Breast epithelium (tissue), 4 donors: ENCODE measurements at regions not wholly inside any gene's neighbourhood (a gene's known extent, or its start where the extent isn't known, plus 50 kb on each side); places are given as distances from the start of the nearest gene placed in this dataset.

Source experiments
- DNase-seq, 2 donors: peaks; one replicate each; pipeline ENCODE4 v3.0.0-alpha.2; 2019; ENCODE audit warnings: low spot score in 2 of 2
- H3K27ac ChIP-seq, 2 donors: fragments of 200-600 bp; sonication (generic) in 1 of 2; one replicate each; pipeline ENCODE4 v1.5.1; 2016 to 2019; ENCODE audit warnings: mild to moderate bottlenecking in 1 of 2
- H3K27me3 ChIP-seq, 2 donors: fragments of 200-600 bp; sonication (generic) in 1 of 2; one replicate each; pipeline versions ENCODE4 v1.5.1 to v1.6.0; 2017 to 2019; ENCODE audit warnings: control low read depth in 1 of 2, mild to moderate bottlenecking in 1 of 2
- H3K36me3 ChIP-seq: fragments of 200-600 bp; one replicate; pipeline ENCODE4 v1.5.1; 2019
- H3K4me1 ChIP-seq, 2 donors: fragments of 200-600 bp; sonication (generic); one replicate each; pipeline ENCODE4 v1.5.1; 2016 to 2019; ENCODE audit warnings: control low read depth in 1 of 2
- H3K4me3 ChIP-seq, 3 donors: fragments of 200-600 bp; sonication (generic); 1 replicate in 2 of 3; 2 replicates in 1 of 3; pipeline ENCODE4 v1.5.1; 2016 to 2019; ENCODE audit warnings: mild to moderate bottlenecking in 3 of 3, moderate library complexity in 2 of 3
- H3K9me3 ChIP-seq, 2 donors: fragments of 200-600 bp; sonication (generic) in 1 of 2; one replicate each; pipeline ENCODE4 v1.5.1; 2016 to 2019; ENCODE audit warnings: control low read depth in 1 of 2
- POLR2A ChIP-seq: fragments of 450-650 bp; IDR thresholded peaks from one replicate; pipeline ENCODE4 v1.6.1; 2016; ENCODE audit warnings: antibody characterized with exemption, mild to moderate bottlenecking, moderate library complexity
- POLR2AphosphoS5 ChIP-seq, 3 donors: sonication (generic); formaldehyde crosslinking; IDR thresholded peaks; one replicate each; pipeline ENCODE4 v1.6.1; 2017; ENCODE audit warnings: antibody characterized with exemption in 3 of 3
- intact Hi-C: fragments of 100-400 bp; cut with DNase I; formaldehyde crosslinking; loops from one replicate; pipeline ENCODE4 v1.15.1; 2023; ENCODE audit warnings: low total_unique reads
- TF ChIP-seq, protein P1 (sequence below), 3 donors: fragments of 450-650 bp; IDR thresholded peaks; one replicate each; pipeline ENCODE4 v1.5.1; 2016 to 2017; ENCODE audit warnings: antibody characterized with exemption in 3 of 3, mild to moderate bottlenecking in 3 of 3, moderate library complexity in 3 of 3

DNA sequence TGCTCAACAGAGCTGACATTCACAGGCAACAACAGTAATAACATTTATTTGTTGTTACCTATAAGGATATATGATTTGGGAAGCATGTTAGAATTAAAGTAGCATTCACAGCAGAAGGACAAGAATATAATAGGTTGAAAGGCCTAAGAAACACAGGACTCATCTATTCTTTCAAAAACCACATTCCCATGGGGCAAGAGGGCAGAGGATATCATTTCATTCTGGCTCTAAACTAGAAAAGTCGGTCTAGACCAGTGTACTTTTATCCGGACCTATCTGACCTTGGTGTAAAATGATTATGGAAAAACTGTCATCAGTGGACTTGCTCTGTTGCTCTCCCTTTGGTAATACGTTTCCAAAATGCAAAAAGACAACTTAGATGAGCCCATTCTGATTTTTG lies 914.7 kb upstream of the CITED2 start:
- intact Hi-C loops, result no loop called here
- Histone ChIP-seq H3K9me3 (no peaks in the 10 kb centered on the region), H3K27me3 (no peaks in the 10 kb centered on the region), H3K4me3 (no peak overlapping the region), H3K27ac (no peak overlapping the region), H3K4me1 (no peaks in the 10 kb centered on the region), H3K36me3 (no peaks in the 10 kb centered on the region)
- TF ChIP-seq POLR2A, result no peak
- no peak for TF ChIP-seq POLR2AphosphoS5 (IDR thresholded peaks at IDR 0.05)
- TF ChIP-seq, protein P1, sequence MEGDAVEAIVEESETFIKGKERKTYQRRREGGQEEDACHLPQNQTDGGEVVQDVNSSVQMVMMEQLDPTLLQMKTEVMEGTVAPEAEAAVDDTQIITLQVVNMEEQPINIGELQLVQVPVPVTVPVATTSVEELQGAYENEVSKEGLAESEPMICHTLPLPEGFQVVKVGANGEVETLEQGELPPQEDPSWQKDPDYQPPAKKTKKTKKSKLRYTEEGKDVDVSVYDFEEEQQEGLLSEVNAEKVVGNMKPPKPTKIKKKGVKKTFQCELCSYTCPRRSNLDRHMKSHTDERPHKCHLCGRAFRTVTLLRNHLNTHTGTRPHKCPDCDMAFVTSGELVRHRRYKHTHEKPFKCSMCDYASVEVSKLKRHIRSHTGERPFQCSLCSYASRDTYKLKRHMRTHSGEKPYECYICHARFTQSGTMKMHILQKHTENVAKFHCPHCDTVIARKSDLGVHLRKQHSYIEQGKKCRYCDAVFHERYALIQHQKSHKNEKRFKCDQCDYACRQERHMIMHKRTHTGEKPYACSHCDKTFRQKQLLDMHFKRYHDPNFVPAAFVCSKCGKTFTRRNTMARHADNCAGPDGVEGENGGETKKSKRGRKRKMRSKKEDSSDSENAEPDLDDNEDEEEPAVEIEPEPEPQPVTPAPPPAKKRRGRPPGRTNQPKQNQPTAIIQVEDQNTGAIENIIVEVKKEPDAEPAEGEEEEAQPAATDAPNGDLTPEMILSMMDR (IDR thresholded peaks at IDR 0.05), result no peak
- DNase-seq, result no peak

DNA sequence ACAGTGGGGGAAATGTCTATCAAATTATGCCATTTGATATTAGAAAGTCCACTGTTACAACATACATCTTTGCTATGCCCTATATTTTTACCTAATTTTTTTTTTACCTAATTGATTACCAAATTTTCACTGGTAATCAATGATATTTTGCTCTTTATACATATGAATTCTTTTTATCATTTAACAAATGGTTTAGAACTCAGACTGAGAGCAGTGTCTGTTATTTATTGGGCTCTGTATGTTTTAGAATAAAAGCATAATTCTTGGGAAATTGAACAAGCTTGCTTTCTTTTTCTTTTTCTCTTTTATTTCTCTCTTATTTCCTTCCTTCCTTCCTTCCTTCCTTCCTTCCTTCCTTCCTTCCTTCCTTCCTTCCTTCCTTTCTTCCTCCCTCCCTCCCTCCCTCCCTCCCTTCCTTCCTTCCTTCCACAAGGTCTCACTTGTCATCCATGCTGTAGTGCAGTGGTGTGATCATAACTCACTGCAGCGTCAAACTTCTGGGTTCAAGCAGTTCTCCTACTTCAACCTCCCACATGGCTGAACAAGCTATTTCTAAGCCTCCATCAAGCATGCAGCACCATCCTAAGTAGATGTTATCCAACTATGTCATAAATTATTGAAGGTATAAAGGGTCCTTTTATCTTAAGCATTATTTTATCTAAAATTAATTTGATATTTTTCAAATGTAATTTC lies 911.7 kb upstream of the CITED2 start:
- Histone ChIP-seq H3K36me3 (no peaks in the 10 kb centered on the region), H3K4me3 (no peak overlapping the region), H3K9me3 (no peaks in the 10 kb centered on the region), H3K27me3 (no peaks in the 10 kb centered on the region), H3K27ac (no peak overlapping the region), H3K4me1 (no peaks in the 10 kb centered on the region)
- intact Hi-C loops, result no loop called here
- DNase-seq, result no peak
- TF ChIP-seq, protein P1 (IDR thresholded peaks at IDR 0.05), result no peak
- TF ChIP-seq POLR2A, result no peak
- TF ChIP-seq POLR2AphosphoS5 (IDR thresholded peaks at IDR 0.05), result no peak

DNA sequence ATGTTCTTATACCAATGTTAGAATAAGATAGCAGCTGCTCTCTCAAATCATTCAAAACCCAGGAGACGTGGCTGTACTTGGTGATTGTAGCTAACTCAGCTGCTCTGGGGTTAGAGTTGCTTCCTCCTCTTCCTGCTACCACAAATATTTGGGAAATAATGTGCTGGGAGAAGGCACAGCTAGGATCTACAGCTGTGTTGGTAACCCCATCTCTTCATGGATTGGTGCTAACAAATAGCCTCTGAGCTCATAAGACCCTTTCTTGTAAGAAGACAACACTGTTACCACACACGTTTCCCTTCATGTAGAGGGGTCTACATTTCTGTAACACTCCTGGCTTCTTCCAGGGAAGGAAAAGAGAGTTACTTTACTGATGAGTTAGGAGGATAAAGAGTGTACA lies 911.0 kb upstream of the CITED2 start:
- H3K27me3 ChIP-seq, result no peaks in the 10 kb centered on the region
- no peaks in the 10 kb centered on the region for H3K4me1 ChIP-seq
- no peak overlapping the region for H3K4me3 ChIP-seq
- no peak overlapping the region for H3K27ac ChIP-seq
- no peak for DNase-seq
- H3K36me3 ChIP-seq, result no peaks in the 10 kb centered on the region
- H3K9me3 ChIP-seq, result no peaks in the 10 kb centered on the region
- TF ChIP-seq POLR2AphosphoS5 (IDR thresholded peaks at IDR 0.05) (no peak), POLR2A (no peak)
- TF ChIP-seq, protein P1 (IDR thresholded peaks at IDR 0.05), result no peak
- intact Hi-C loops, result no loop called here

DNA sequence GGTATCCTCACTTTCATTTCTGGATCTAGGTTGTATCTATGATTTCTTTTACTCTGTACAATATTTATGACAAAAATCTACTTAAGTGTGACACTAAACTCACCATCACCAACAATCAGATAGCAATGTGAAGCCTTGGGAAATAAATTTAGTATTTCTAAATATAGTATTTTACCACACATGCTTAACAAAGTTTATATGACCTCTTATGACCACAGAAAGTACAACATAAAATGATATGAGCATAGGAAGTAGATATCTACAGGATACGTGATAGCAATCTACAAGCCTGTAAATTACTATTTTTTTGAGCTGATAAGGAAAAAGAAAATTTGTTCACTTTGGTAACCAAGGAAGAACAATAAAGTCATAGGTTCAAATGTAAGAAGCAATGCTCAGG lies 910.4 kb upstream of the CITED2 start:
- Histone ChIP-seq H3K4me1 (no peaks in the 10 kb centered on the region), H3K9me3 (no peaks in the 10 kb centered on the region), H3K36me3 (no peaks in the 10 kb centered on the region), H3K4me3 (no peak overlapping the region), H3K27me3 (no peaks in the 10 kb centered on the region), H3K27ac (no peak overlapping the region)
- intact Hi-C loops, result no loop called here
- TF ChIP-seq, protein P1 (IDR thresholded peaks at IDR 0.05), result no peak
- no peak for TF ChIP-seq POLR2A
- TF ChIP-seq POLR2AphosphoS5 (IDR thresholded peaks at IDR 0.05), result no peak
- no peak for DNase-seq

DNA sequence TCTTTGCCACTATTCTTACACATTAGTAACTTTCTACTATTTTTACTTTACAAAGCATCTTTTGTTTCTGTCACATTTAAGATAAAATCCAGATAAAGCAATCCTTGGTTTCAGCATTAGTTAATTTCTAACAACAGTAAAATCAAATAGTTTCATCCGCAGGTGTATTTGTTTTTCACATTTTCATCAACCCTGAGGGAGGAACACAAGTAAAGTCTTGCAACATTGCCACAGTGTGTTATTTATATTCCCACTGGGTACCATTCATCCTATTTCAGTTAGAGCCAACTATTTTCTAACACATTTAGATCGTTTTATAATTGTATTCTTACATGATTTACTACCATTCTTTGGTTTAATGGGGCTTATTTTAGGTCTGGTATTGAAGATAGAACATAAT lies 908.7 kb upstream of the CITED2 start:
- DNase-seq, result no peak
- no peaks in the 10 kb centered on the region for H3K4me1 ChIP-seq
- TF ChIP-seq POLR2AphosphoS5 (IDR thresholded peaks at IDR 0.05) (no peak), POLR2A (no peak)
- TF ChIP-seq, protein P1 (IDR thresholded peaks at IDR 0.05), result no peak
- no peaks in the 10 kb centered on the region for H3K36me3 ChIP-seq
- no peaks in the 10 kb centered on the region for H3K9me3 ChIP-seq
- no peak overlapping the region for H3K27ac ChIP-seq
- intact Hi-C loops, result no loop called here
- no peak overlapping the region for H3K4me3 ChIP-seq
- H3K27me3 ChIP-seq, result no peaks in the 10 kb centered on the region
